Heart right ventricle (tissue), 16 donors: ENCODE measurements at regions not wholly inside any gene's neighbourhood (a gene's known extent, or its start where the extent isn't known, plus 50 kb on each side); places are given as distances from the start of the nearest gene placed in this dataset.

Source experiments
- ATAC-seq, 8 donors: fragments of 200-7000 bp; cut with Tn5 transposase; one replicate each; pipeline ENCODE4 v1.9.1; 2020; ENCODE audit warnings: mild to moderate bottlenecking in 8 of 8, moderate library complexity in 8 of 8, moderate number of reproducible peaks in 1 of 8
- DNase-seq, 2 donors: peaks; one replicate each; pipeline ENCODE4 v3.0.0-alpha.2; 2020
- H3K27ac ChIP-seq, 10 donors: fragments of 200-600 bp; sonication (generic) in 2 of 10; one replicate each; pipeline versions ENCODE4 v1.5.0 to v1.8.0; 2020 to 2022; ENCODE audit warnings: mild to moderate bottlenecking in 3 of 10
- H3K27me3 ChIP-seq, 7 donors: fragments of 200-600 bp; one replicate each; pipeline ENCODE4 v1.8.0; 2021 to 2022; ENCODE audit warnings: mild to moderate bottlenecking in 2 of 7
- H3K36me3 ChIP-seq, 9 donors: fragments of 200-600 bp; sonication (generic) in 1 of 9; one replicate each; pipeline versions ENCODE4 v1.5.0 to v1.8.0; 2020 to 2022; ENCODE audit warnings: mild to moderate bottlenecking in 2 of 9
- H3K4me1 ChIP-seq, 9 donors: fragments of 200-600 bp; sonication (generic) in 1 of 9; one replicate each; pipeline versions ENCODE4 v1.5.0 to v1.8.0; 2020 to 2022; ENCODE audit warnings: mild to moderate bottlenecking in 4 of 9
- H3K4me3 ChIP-seq, 10 donors: fragments of 200-600 bp; sonication (generic) in 2 of 10; one replicate each; pipeline versions ENCODE4 v1.5.0 to v1.8.0; 2020 to 2022; ENCODE audit warnings: mild to moderate bottlenecking in 7 of 10, moderate library complexity in 2 of 10
- H3K9me3 ChIP-seq, 11 donors: fragments of 200-600 bp in 10 of 11; sonication (generic) in 2 of 11; one replicate each; pipeline versions ENCODE4 v1.5.0 to v1.8.0; 2013 to 2022; ENCODE audit warnings: mild to moderate bottlenecking in 2 of 11, control low read depth in 1 of 11, moderate library complexity in 1 of 11
- CTCF ChIP-seq, 9 donors: fragments of 200-600 bp; sonication (generic) in 2 of 9; IDR thresholded peaks; one replicate each; pipeline versions ENCODE4 v1.5.0 to v1.8.0; 2021 to 2022; ENCODE audit warnings: antibody characterized with exemption in 9 of 9, mild to moderate bottlenecking in 5 of 9, moderate library complexity in 1 of 9
- WGBS, 2 donors: extraction: QIAGEN DNeasy Blood & Tissue Kit; methylation state at CpG; one replicate each; pipeline ENCODE4 v1.1.7; 2013; ENCODE audit warnings: inconsistent platforms in 1 of 2; 5-methylcytosine and 5-hydroxymethylcytosine counted together
- intact Hi-C, 10 donors: fragments of 100-400 bp; cut with DNase I; formaldehyde crosslinking; loops; one replicate each; pipeline versions ENCODE4 v1.11.1 to v1.14.2; 2022
- donor health status: Arrhythmogenic right ventricular cardiomyopathy.
- donor health status: ischemic (EF 13 %, LVEDD 7.1; RV severe dilation, severe dysfunction).
- donor health status: healthy with polysubstance abuse.
- donor health status: DM: no; HTN: yes; CAD: no.
- donor health status: DM: no; HTN: no; CAD: no.
- donor health status: ischemic (EF 25% LVEDD 6.9; RV normal size, moderate dysfunction).
- donor health status: ischemic (EF 25% LVEDD 5.7; RV mildly dilated, moderate dysfunction).
- donor health status: healthy.
- donor health status: DM: yes; HTN: yes; CAD: no.
- donor health status: Ischemic cardiomyopathy.
- donor health status: ischemic (EF 35%, LVEDD 5.7; RV mildly dilated, moderate dysfunction).
- donor health status: nonischemic (EF 11% LVEDD 7.7; RV severe dilation, severe dysfunction).
- donor health status: DM: yes; HTN: yes; CAD: no.
- donor health status: PGD.
- donor health status: ischemic (EF 29% LVEDD 5.4; RV normal size, mild dysfunction).
- donor health status: nonischemic (EF 23%, LVEDD 6.1; RV moderate dilation, normal function).

- TF ChIP-seq CTCF (IDR thresholded peaks at IDR 0.05) = no peak
- H3K9me3 ChIP-seq = peaks cover 0 to 21% (median 6%) of the 10 kb centered on the region in 11 donors
- H3K4me1 ChIP-seq = peaks cover 0 to 17% (median 3%) of the 10 kb centered on the region in 9 donors
- no peak overlapping the region for H3K27ac ChIP-seq
- 38 to 59% methylated on average over 2 of the region's 2 CpGs for WGBS, 2 donors
- DNase-seq (no peak), ATAC-seq (peak in 2 of 8 donors; percentile 60 to 87)
- H3K36me3 ChIP-seq = no peaks in the 10 kb centered on the region
- H3K4me3 ChIP-seq = no peak overlapping the region
- intact Hi-C loops = no loop called here
- no peaks in the 10 kb centered on the region for H3K27me3 ChIP-seq
These were observed 642.9 kb upstream of the KCNMB2 start for GRCh38 chr3:177893331-177893730.

GRCh38 chr3:177894081-177894728 is 642.0 kb upstream of the KCNMB2 start:
- 88 to 95% methylated on average over 5 of the region's 5 CpGs for WGBS, 2 donors
- no peak overlapping the region for H3K27ac ChIP-seq
- peaks cover 0 to 30% (median 13%) of the 10 kb centered on the region in 11 donors for H3K9me3 ChIP-seq
- H3K4me3 ChIP-seq = no peak overlapping the region
- ATAC-seq (no peak), DNase-seq (no peak)
- no peak for TF ChIP-seq CTCF (IDR thresholded peaks at IDR 0.05)
- intact Hi-C loops = no loop called here
- H3K27me3 ChIP-seq = no peaks in the 10 kb centered on the region
- H3K36me3 ChIP-seq = no peaks in the 10 kb centered on the region
- peaks cover 0 to 10% (median 3%) of the 10 kb centered on the region in 9 donors for H3K4me1 ChIP-seq

- H3K4me3 ChIP-seq = no peak overlapping the region
- TF ChIP-seq CTCF (IDR thresholded peaks at IDR 0.05) = no peak
- peaks cover 0 to 5% (median 3%) of the 10 kb centered on the region in 9 donors for H3K4me1 ChIP-seq
- WGBS, 2 donors = 95 to 97% methylated on average over 1 of the region's 1 CpG
- DNase-seq (no peak), ATAC-seq (no peak)
- no peaks in the 10 kb centered on the region for H3K36me3 ChIP-seq
- H3K27me3 ChIP-seq = no peaks in the 10 kb centered on the region
- intact Hi-C loops = no loop called here
- no peak overlapping the region for H3K27ac ChIP-seq
- H3K9me3 ChIP-seq = peaks cover 0 to 52% (median 14%) of the 10 kb centered on the region in 11 donors
These were observed 638.1 kb upstream of the KCNMB2 start for GRCh38 chr3:177898185-177898584.

DNA sequence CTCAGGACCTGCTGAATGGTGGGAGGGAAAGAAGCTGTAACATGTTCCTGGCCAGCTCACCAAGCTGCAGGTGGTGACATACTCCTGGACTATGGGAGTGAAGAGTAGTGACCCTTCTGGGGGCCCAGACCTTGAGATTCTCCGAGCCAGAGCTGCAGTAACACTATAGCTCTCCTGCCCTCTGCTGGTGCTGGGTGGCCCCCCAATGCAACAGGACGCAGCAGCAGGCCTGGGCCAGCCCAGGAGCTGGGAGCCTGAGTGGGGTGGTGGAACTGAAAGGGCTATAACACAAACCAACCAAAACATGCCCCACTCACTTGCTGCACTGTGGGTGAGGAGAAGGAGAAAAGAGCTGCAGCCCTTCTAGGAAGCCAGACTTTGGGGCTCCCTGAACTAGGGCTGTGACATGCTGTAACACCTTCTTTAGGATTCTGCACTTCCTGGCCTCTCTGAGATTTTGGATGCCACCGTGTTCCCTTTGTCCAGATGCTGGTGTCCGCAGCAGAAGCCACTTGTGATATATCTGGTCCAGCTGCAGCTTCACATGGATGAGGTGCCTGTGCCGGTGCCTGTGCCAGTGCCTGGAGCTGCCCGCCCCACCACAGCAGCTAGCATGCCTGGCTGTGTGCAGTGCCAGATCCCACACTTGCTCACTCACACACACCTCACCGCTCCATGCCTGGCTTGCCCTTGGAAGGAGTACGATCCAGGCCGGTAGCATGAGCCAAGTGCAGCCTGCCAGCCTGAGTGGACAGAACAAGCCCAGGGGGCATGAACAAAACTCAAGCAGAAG is 636.8 kb upstream of the KCNMB2 start:
- intact Hi-C loops = no loop called here
- no peak for ATAC-seq
- DNase-seq = no peak
- Histone ChIP-seq H3K4me1 (peaks cover 0 to 5% (median 0%) of the 10 kb centered on the region in 9 donors), H3K9me3 (peaks cover 0 to 52% (median 14%) of the 10 kb centered on the region in 11 donors), H3K27ac (no peak overlapping the region), H3K27me3 (no peaks in the 10 kb centered on the region), H3K4me3 (no peak overlapping the region), H3K36me3 (no peaks in the 10 kb centered on the region)
- no peak for TF ChIP-seq CTCF (IDR thresholded peaks at IDR 0.05)
- WGBS, 2 donors = 98 to 99% methylated on average over 9 of the region's 9 CpGs
